Astrocyte (in vitro differentiated cells and primary cell): ENCODE measurements at regions not wholly inside any gene's neighbourhood (a gene's known extent, or its start where the extent isn't known, plus 50 kb on each side); places are given as distances from the start of the nearest gene placed in this dataset.
"Not testable (repeated sequence)": the region's sequence is repeated elsewhere in the genome, so short reads cannot be mapped to it uniquely, and the experiment has no call there.

Source experiments
- DNase-seq: peaks from one replicate; pipeline ENCODE4 v3.0.0-alpha.2; 2010; ENCODE audit warnings: low read depth
- FAIRE-seq: peaks from 2 replicates; lab custom pipeline; 2011; peaks lifted over from hg19 to GRCh38; lab: Jason Lieb, UNC
- H2AFZ ChIP-seq: 2 replicates; pipeline ENCODE4 v1.6.0; 2012; ENCODE audit warnings: low read depth, low read length, inconsistent platforms
- H3K27ac ChIP-seq: 2 replicates; pipeline ENCODE4 v1.5.1; 2011; ENCODE audit warnings: low read depth, low read length, inconsistent platforms
- H3K27me3 ChIP-seq: 2 replicates; pipeline ENCODE4 v1.6.0; 2011; ENCODE audit warnings: low read length, inconsistent platforms; ENCODE audit not compliant: insufficient read depth
- H3K36me3 ChIP-seq: 2 replicates; pipeline ENCODE4 v1.5.1; 2011; ENCODE audit warnings: low read length, inconsistent platforms; ENCODE audit not compliant: insufficient read depth
- H3K4me1 ChIP-seq: 2 replicates; pipeline ENCODE4 v1.5.1; 2011; ENCODE audit warnings: low read length, inconsistent platforms; ENCODE audit not compliant: insufficient read depth
- H3K4me2 ChIP-seq: 2 replicates; pipeline ENCODE4 v1.6.0; 2012; ENCODE audit warnings: low read length, inconsistent platforms
- H3K4me3 ChIP-seq: 2 replicates; pipeline ENCODE4 v1.5.1; 2011; ENCODE audit warnings: low read depth, mild to moderate bottlenecking, low read length, inconsistent platforms; ENCODE audit not compliant: insufficient read depth
- H3K79me2 ChIP-seq: 2 replicates; pipeline ENCODE4 v1.6.0; 2012; ENCODE audit warnings: mild to moderate bottlenecking, low read length, inconsistent platforms; ENCODE audit not compliant: insufficient read depth
- H3K9ac ChIP-seq: 2 replicates; pipeline ENCODE4 v1.6.0; 2012; ENCODE audit warnings: mild to moderate bottlenecking, low read length, inconsistent platforms
- H3K9me3 ChIP-seq: 2 replicates; pipeline ENCODE4 v1.5.1; 2012; ENCODE audit warnings: low read depth, mild to moderate bottlenecking, low read length, inconsistent platforms; ENCODE audit not compliant: insufficient read depth
- H4K20me1 ChIP-seq: 2 replicates; pipeline ENCODE4 v1.6.0; 2012; ENCODE audit warnings: low read length, inconsistent platforms; ENCODE audit not compliant: insufficient read depth
- H3K27ac Mint-ChIP-seq: one replicate; pipeline ENCODE4 v1.8.0; 2021; ENCODE audit warnings: mild to moderate bottlenecking, mixed read lengths; ENCODE audit not compliant: unreplicated experiment
- H3K27me3 Mint-ChIP-seq: one replicate; pipeline ENCODE4 v1.8.0; 2021; ENCODE audit warnings: low read depth, mixed read lengths; ENCODE audit not compliant: unreplicated experiment
- H3K36me3 Mint-ChIP-seq: one replicate; pipeline ENCODE4 v1.8.0; 2021; ENCODE audit warnings: low read depth, mixed read lengths; ENCODE audit not compliant: unreplicated experiment
- H3K4me1 Mint-ChIP-seq: one replicate; pipeline ENCODE4 v1.8.0; 2021; ENCODE audit warnings: low read depth, mixed read lengths; ENCODE audit not compliant: unreplicated experiment
- H3K4me3 Mint-ChIP-seq: one replicate; pipeline ENCODE4 v1.8.0; 2021; ENCODE audit warnings: mild to moderate bottlenecking, moderate library complexity, mixed read lengths; ENCODE audit not compliant: unreplicated experiment
- H3K9me3 Mint-ChIP-seq: one replicate; pipeline ENCODE4 v1.8.0; 2021; ENCODE audit warnings: mild to moderate bottlenecking, mixed read lengths; ENCODE audit not compliant: unreplicated experiment
- CTCF ChIP-seq: IDR thresholded peaks from 2 replicates; pipeline ENCODE4 v1.5.1; 2011; ENCODE audit warnings: low read depth, mild to moderate bottlenecking, inconsistent platforms, low read length, moderate library complexity; ENCODE audit not compliant: insufficient read depth
- EZH2 ChIP-seq: IDR thresholded peaks from 2 replicates; pipeline ENCODE4 v1.6.1; 2012; ENCODE audit warnings: mild to moderate bottlenecking, low read length, inconsistent platforms; ENCODE audit not compliant: insufficient read depth

DNA sequence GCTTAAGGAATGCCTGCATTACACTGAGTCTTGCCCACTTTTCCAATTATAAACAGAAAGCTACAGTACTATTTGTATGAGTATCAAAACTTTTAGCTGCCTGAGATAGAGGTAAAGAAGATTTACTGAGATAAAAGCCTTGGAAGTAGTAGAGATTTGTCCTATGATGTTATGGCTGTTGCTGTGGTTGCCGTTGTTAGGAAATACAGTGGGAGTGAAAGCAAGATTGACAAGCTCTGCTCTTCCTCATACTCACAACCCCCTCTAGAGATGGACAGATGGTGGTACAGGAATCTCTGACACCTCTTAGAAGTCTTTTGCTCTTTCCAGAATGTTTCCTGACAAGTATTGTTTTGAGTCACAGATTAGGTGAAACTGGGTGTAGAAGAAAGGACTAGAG is 242.5 kb downstream of the RPIA start:
- Mint-ChIP-seq H3K4me3 (no peak overlapping the region), H3K9me3 (no peaks in the 10 kb centered on the region), H3K27me3 (peaks cover 5% of the 10 kb centered on the region), H3K27ac (no peak overlapping the region), H3K36me3 (no peaks in the 10 kb centered on the region), H3K4me1 (no peaks in the 10 kb centered on the region)
- Histone ChIP-seq H3K9ac (no peak overlapping the region), H3K27me3 (no peaks in the 10 kb centered on the region), H2AFZ (no peak overlapping the region), H3K4me2 (no peak overlapping the region), H3K9me3 (no peaks in the 10 kb centered on the region), H3K27ac (no peak overlapping the region), H4K20me1 (no peaks in the 10 kb centered on the region), H3K79me2 (no peaks in the 10 kb centered on the region), H3K4me1 (no peaks in the 10 kb centered on the region), H3K4me3 (no peak overlapping the region), H3K36me3 (no peaks in the 10 kb centered on the region)
- FAIRE-seq = no peak
- DNase-seq = no peak
- TF ChIP-seq CTCF (no peak), EZH2 (no peak)

GRCh38 chr2:88941178-88941577 is 249.7 kb downstream of the RPIA start:
- H3K36me3 ChIP-seq, H3K9ac ChIP-seq, H3K4me2 ChIP-seq, H3K79me2 ChIP-seq, H3K9me3 ChIP-seq, H3K4me1 ChIP-seq, H3K9me3 Mint-ChIP-seq, H3K27ac Mint-ChIP-seq, DNase-seq, H3K4me3 ChIP-seq, H3K4me1 Mint-ChIP-seq, H3K4me3 Mint-ChIP-seq, H2AFZ ChIP-seq, FAIRE-seq, H3K27me3 ChIP-seq, H3K27ac ChIP-seq, H3K27me3 Mint-ChIP-seq, H4K20me1 ChIP-seq, H3K36me3 Mint-ChIP-seq: not testable (repeated sequence)

GRCh38 chr2:88942798-88943197 is 251.3 kb downstream of the RPIA start:
- Mint-ChIP-seq H3K36me3 (no peaks in the 10 kb centered on the region), H3K4me1 (no peaks in the 10 kb centered on the region), H3K27me3 (peaks cover 10% of the 10 kb centered on the region), H3K9me3 (no peaks in the 10 kb centered on the region), H3K27ac (no peak overlapping the region), H3K4me3 (no peak overlapping the region)
- H3K27me3 ChIP-seq = no peaks in the 10 kb centered on the region
- H2AFZ ChIP-seq = no peak overlapping the region
- H3K4me1 ChIP-seq = no peaks in the 10 kb centered on the region
- no peak for TF ChIP-seq EZH2
- TF ChIP-seq CTCF = no peak
- no peak overlapping the region for H3K9ac ChIP-seq
- H3K79me2 ChIP-seq = no peaks in the 10 kb centered on the region
- H3K4me2 ChIP-seq = no peak overlapping the region
- no peak overlapping the region for H3K4me3 ChIP-seq
- DNase-seq = no peak
- no peak overlapping the region for H3K27ac ChIP-seq
- no peaks in the 10 kb centered on the region for H4K20me1 ChIP-seq
- FAIRE-seq = no peak
- H3K9me3 ChIP-seq = no peaks in the 10 kb centered on the region
- H3K36me3 ChIP-seq = no peaks in the 10 kb centered on the region
